ENCODE measurements at regions not wholly inside any gene's neighbourhood (a gene's known extent, or its start where the extent isn't known, plus 50 kb on each side); places are given as distances from the start of the nearest gene placed in this dataset.

DNA sequence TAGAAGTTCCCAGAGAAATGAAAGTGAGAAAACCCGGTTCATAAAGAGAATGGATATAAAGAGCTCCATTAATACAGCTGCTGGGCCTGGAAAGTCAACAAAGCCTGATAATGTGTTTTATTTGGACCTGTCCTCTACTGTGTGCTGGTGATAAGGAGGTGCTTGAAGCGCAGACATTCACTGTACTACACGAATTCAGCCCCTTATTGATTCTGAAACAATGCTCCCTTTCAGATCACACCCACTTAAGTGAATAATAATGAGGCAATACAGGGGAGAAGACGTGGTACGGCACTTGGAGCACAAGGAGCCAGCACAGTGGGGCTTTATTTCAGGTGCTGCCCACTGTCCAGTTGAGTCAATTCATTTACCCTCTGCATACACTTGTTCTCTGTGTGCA lies 260.8 kb downstream of the FGFR2 start:
- TF ChIP-seq, protein P1, sequence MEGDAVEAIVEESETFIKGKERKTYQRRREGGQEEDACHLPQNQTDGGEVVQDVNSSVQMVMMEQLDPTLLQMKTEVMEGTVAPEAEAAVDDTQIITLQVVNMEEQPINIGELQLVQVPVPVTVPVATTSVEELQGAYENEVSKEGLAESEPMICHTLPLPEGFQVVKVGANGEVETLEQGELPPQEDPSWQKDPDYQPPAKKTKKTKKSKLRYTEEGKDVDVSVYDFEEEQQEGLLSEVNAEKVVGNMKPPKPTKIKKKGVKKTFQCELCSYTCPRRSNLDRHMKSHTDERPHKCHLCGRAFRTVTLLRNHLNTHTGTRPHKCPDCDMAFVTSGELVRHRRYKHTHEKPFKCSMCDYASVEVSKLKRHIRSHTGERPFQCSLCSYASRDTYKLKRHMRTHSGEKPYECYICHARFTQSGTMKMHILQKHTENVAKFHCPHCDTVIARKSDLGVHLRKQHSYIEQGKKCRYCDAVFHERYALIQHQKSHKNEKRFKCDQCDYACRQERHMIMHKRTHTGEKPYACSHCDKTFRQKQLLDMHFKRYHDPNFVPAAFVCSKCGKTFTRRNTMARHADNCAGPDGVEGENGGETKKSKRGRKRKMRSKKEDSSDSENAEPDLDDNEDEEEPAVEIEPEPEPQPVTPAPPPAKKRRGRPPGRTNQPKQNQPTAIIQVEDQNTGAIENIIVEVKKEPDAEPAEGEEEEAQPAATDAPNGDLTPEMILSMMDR (conservative IDR thresholded peaks at IDR 0.05; ENCODE audit: control insufficient read depth, insufficient read depth, low read depth, low read length): no peak
- no peak for DNase-seq (ENCODE audit: low read depth)
- H3K4me3 ChIP-seq (ENCODE audit: control insufficient read depth, low read depth, low read length): no peak overlapping the region

DNA sequence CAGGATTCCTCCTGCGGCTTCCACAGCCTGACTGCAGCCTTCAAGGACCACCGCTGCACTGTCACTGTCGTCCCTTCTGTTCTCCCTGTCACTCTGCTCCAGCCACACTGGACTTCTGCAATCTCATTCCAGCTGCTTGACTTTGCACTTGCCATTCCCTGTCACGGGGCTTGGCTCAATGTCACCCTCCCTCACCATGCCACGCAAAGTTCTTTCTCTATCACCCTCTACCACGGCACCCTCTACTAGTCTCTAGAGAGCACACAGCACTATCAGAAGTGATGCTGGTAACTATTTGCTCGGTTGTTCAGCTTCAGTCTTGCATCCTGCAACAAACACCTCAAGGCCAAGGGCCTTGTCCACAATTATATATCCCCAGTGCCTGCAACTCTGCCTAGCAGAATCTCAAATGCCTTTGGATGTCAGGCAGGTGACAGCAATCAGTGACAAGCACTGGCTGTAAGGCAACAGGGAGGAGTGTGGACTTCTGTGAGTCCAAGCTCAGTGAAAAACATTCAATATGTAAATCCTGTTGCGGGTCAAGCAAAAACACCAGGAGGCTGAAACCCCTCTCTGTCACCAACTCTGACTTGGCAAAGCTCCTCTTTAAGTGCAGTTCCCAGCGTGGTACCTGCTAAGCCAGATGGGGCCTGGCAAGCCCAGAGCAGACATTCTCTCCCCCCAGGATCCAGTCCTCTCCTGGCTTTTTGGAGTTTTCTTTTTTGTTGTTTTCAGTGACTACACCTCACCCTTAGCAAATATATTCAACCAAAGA lies 259.9 kb downstream of the FGFR2 start:
- no peak overlapping the region for H3K4me3 ChIP-seq (ENCODE audit: control insufficient read depth, low read depth, low read length)
- TF ChIP-seq, protein P1 (conservative IDR thresholded peaks at IDR 0.05; ENCODE audit: control insufficient read depth, insufficient read depth, low read depth, low read length): no peak
- no peak for DNase-seq (ENCODE audit: low read depth)

DNA sequence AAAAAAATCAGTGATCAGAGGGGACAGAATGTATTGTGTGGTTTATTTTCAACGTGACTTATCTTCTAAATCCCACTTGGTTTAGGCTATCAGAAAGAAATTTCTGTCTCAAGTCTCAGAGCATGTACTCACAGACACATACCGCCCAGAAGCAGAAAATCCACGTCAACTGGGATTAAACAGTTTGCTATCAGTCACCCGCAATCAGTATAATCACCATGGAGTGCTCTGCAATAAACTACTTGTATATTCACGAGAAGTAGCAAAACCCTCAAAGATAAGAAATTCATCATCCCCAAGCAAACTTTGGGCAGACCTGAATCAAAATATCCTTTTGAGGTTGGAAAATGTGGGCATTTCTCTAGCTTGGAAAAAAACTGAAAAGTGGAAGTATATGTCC lies 259.1 kb downstream of the FGFR2 start:
- TF ChIP-seq, protein P1 (conservative IDR thresholded peaks at IDR 0.05; ENCODE audit: control insufficient read depth, insufficient read depth, low read depth, low read length): no peak
- DNase-seq (ENCODE audit: low read depth): no peak
- H3K4me3 ChIP-seq (ENCODE audit: control insufficient read depth, low read depth, low read length): no peak overlapping the region

DNA sequence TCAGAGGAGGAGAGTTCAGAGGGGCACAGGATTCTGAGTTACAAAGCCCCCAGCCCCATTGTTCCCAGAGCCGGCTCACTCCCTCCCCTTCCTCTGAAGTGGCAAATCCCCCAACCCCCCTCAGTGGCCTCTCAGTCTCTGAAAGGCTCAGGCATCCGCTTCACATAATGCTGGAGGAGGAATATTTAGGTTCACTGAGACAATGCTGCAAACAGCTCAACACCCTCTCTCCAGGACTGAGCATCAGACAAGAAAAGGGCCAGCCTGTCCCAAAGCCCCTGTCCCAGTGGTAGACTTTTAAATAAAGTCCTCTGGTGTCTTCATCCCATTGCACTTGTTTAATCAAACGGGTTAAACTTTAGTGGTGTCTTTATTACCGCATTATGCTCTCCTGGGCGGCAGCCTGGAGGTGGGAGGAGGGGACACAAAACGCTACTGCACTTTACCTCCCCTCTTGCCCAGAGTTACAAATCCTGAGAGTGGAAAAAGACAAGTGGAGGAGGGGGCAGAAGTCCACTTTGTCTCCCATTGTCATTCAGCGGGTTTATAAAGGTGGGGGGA lies 257.9 kb downstream of the FGFR2 start:
- DNase-seq (ENCODE audit: low read depth): no peak
- TF ChIP-seq, protein P1 (conservative IDR thresholded peaks at IDR 0.05; ENCODE audit: control insufficient read depth, insufficient read depth, low read depth, low read length): no peak
- H3K4me3 ChIP-seq (ENCODE audit: control insufficient read depth, low read depth, low read length): no peak overlapping the region

DNA sequence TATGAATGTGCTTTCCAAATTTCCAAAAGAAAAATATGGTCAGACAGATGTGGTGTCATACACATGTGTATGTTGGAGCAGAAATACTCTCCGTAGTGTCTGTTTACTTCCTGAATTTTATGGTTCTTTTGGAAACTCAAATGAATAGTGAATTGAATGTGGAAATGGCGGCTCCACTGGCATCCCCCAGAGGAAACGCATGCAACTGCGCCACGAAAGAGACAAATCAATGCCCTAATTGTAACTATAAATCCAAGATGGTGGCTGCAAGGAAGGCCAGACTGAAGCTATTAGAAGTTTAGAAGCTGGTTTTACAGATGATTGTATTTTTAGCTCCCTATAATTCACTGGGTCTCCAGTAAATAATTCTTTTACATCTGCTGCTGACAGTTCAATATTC lies 246.7 kb downstream of the FGFR2 start:
- no peak overlapping the region for H3K4me3 ChIP-seq (ENCODE audit: control insufficient read depth, low read depth, low read length)
- no peak for DNase-seq (ENCODE audit: low read depth)
- TF ChIP-seq, protein P1 (conservative IDR thresholded peaks at IDR 0.05; ENCODE audit: control insufficient read depth, insufficient read depth, low read depth, low read length): no peak

DNA sequence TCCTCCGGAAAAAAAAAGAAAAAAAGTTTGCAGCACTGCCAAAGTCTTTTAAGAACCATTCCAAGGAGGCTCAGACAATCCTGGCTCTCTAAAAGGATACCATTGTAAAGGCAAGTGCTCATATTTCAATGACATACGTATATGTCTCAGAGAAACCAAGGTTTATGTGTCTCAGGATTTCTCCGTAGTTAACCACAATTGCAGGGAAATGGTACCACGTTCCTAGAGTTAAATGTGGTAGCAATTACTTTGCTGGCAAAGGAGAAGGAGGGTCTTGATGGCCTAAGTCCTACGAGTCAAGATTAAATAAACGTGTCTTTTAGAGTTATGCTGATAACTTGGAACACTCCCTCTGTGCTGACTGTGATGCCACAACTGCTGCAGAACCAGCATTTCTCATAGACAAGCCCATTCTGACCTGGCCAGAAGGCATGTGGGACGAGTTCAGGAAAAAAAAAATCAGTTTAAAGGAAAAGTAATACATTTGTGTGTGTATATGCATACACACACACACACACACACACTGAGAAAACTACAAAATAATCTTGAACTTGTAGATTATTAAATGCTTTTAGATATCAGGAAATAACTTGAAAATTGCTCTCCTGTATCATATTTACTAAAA lies 245.9 kb downstream of the FGFR2 start:
- no peak for DNase-seq (ENCODE audit: low read depth)
- no peak overlapping the region for H3K4me3 ChIP-seq (ENCODE audit: control insufficient read depth, low read depth, low read length)
- TF ChIP-seq, protein P1 (conservative IDR thresholded peaks at IDR 0.05; ENCODE audit: control insufficient read depth, insufficient read depth, low read depth, low read length): no peak
